Stimulated activated CD8-positive, alpha-beta memory T cell treated with anti-CD3 and anti-CD28 coated beads, Interleukin-15, amount 100 ng/mL, for 4 hours (primary cell): ENCODE measurements at regions not wholly inside any gene's neighbourhood (a gene's known extent, or its start where the extent isn't known, plus 50 kb on each side); places are given as distances from the start of the nearest gene placed in this dataset.

Source experiments
- DNase-seq, 2 donors: peaks; one replicate each; pipeline ENCODE4 v3.0.0-alpha.2; 2020; ENCODE audit warnings: low read depth in 2 of 2

DNA sequence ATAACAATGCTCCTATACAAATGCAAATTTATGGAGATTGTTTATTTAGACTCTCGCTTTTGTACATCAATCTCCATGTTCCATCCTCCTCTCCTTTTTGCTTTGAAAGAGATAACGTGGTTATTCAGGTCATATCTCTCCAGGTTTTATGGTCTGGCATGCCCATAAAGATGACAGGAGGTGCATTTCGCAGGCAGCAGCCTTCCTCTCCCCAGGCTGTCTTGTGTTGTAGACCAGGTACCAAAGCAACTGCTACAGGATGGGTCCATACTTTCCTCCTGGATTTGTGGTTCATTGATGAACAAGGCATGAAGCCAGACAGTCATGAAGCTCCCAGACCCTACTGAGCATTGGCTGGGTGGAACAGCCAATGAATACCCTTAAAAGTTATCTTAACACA is 400.2 kb upstream of the NPVF start:
- DNase-seq: no peak

GRCh38 chr7:25632616-25633015 is 404.3 kb upstream of the NPVF start:
- no peak for DNase-seq

DNA sequence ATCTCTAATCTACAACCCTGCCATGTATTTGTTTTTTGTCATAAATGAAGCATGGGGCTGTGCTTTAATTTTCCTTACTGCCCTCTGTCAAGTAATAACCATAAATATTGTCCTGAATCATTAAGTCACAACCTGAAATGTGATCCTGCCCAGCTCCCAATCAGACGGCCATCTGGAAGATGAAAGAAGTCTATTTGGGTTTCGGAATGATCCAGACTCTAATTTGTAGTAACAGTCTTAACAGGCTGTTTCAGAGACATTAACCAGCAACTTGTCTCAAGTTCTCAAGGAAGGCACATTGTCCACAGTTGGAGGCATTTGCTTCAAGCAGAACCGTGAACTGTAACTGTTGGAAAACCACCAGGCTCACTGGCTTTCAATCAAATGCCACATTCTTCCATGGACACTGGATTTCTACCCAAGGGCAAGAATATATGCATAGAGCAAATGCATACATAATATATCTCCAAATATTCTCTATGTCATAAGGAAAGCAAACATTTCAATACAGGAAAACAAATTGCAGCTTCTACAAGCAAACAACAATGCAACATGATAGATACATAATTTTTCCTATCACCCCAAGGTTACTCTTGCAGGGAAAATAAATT is 405.2 kb upstream of the NPVF start:
- no peak for DNase-seq

GRCh38 chr7:25636168-25636567 is 407.9 kb upstream of the NPVF start:
- DNase-seq: no peak

GRCh38 chr7:25636871-25637283 is 408.6 kb upstream of the NPVF start:
- no peak for DNase-seq

DNA sequence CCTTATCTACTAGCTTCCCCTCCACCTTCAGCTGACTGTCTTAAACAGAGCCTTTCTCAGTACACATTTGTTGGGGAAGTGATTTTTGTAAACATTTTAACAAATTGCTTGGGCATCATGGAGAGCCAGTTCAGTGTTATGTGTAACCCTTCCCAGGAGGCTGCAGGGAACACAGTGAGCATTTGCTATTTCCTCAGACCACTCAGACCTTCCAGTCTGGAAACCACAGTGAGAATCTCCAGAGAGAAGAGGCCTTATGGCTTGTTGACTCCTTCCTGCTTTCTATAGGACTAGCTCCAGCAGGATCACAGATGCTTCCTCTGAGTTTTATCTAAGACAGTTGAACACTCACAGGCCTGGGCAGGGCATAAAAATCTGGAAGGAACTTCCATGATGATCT is 409.8 kb upstream of the NPVF start:
- DNase-seq: no peak

GRCh38 chr7:25638590-25639244 is 410.4 kb upstream of the NPVF start:
- DNase-seq: no peak

DNA sequence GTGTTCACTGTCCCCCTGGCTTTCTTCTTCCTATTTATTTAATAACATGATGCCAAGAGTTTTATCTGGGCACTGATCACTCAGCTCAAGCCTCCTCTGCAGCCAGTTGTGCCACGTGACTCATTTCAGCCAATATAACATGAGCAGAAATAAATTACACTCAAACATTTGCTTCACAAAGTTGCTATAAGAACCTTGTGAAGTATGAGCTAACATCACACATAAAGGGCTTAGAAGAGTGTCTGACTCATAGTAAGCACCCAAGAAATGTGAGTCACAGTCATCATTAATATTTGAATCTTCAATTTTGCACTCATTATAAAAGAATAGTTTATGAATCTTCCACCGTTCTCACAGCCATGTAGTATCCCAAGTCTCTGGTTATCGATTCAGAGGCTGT is 414.6 kb upstream of the NPVF start:
- no peak for DNase-seq

- no peak for DNase-seq
Observed at GRCh38 chr7:25643286-25643685, 415.0 kb upstream of the NPVF start.

DNA sequence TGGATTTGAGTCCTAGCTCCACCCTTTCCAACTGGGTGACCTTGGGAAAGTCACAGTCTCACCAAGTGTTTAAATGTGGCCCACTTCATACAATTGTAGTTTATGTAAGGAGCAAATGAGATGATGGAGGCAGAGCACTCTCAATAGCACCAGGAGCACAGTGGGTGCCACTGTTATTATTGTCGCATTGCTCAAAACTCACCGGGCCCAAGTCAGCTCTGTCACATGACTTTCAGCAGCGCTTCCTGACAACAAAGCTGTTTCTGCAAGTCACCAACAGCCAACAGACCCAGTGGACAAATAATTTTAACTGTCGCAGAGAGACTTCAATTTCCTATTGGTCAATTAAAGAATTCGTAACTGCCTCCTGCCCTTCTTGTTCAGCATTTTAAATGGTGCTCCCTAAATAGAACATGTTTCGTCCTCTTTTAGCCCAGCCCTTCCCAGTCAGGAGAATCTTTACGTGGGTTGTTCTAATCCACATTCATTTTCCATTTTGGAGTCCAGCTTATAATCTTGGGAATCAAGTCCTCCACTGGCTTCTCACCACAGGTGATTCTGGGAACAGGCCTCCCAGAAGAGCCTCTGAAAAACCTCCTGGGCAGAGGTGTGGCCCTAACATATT is 415.6 kb upstream of the NPVF start:
- DNase-seq: no peak

DNA sequence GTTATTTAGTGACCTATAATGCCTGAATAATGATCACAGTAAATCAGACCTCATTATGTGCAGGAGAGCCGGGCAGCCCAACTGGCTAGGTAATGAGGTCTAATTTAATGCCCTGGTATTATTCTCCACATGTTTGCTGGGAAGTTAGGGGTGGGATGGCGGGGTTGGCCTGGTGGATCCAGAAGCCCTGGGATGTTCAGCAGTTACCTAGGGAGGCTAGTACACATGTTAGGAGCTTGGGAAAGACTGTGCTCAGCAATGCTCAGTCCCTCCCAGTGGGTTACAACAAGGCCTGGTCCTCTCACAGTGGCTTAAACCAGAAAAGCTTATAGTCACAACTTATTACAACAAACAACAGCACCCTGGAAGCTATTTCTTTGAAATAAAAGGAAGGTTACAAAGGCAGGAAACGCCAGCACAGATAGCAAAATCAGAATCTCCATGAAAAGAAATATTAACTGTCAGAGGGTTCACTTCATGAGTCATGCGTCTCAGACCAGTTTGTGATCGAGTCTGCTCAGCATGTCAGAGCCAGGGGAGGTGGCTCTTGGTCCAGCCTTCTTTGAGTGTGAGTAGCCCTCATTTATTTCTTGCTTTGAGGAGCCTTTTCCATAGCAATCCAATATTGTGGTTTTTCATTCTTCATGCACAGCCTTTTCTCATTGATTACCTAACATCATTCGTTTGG is 418.6 kb upstream of the NPVF start:
- no peak for DNase-seq

DNA sequence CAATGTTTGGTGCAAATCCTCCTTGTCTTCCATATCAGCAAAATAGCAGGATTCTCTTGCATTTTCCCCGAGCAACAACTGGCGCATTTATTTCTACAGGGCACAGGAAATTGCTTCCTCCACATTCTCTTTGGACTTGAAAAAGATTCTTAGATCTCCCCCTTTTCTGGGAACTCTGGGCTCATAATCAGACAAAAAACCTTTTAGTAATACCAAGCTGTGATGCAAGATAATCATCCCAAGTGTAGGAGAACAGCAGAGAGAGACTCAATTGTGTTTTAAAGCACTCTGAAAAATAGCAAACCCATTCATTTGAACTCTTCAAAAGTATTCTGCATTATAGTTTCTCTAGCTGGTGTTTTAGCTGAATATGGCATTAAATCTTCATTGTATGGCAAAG is 419.6 kb upstream of the NPVF start:
- DNase-seq: no peak

DNA sequence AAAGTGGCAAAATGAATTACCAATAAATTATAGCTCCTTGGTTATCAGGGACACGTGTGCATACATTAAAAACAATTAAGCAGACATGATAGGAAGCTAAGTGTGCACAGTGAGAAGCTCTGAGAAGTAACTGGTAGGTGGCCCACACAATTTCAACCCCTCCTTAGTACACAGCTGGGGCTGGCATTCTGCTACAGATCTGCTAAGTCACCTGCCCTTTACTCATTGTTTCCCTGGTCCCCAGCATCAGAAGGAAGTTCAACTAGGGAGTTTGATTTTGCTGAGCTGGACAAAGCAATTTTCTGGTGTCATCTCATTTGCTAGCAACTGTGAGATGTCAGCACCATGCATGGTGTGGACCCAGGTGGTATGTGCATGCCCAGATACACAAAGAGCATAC is 424.1 kb upstream of the NPVF start:
- no peak for DNase-seq

DNA sequence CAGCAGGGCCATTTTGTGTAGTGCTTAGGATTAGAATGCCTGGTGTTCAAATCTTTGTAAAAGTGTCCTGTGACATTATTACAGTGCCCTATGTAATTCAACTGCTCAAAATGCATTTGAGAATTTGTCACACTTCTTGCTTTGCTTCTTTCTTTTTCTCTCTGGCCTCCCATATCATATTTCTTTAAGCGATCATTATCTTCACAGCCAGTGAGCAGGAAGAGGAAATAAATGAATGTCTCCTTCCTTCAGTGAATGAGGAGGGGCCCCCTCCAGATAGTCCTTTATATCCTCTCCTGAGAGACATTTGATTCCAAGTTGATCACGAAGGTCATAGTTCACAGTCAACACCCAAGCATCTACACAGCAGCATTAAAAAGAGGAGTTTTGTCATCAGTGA is 425.1 kb upstream of the NPVF start:
- DNase-seq: no peak

DNA sequence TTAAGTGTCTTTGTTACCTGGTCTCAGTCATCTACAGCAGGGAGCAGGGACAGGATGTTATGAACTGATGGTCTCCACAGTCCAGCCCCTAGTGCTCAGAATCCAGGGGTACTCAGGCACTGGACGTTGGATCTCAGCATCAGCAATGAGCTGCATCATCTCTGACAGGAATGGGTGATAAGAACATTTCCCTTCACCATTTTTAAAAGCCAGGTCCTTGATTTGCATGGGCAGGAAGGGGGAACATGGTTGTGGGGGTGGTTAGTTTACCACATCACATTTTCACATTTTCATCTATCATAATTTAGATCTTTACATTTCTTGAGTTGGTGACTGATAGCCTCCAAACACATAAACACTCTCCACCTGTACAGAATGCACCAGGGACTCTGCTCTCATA is 427.8 kb upstream of the NPVF start:
- DNase-seq: no peak

DNA sequence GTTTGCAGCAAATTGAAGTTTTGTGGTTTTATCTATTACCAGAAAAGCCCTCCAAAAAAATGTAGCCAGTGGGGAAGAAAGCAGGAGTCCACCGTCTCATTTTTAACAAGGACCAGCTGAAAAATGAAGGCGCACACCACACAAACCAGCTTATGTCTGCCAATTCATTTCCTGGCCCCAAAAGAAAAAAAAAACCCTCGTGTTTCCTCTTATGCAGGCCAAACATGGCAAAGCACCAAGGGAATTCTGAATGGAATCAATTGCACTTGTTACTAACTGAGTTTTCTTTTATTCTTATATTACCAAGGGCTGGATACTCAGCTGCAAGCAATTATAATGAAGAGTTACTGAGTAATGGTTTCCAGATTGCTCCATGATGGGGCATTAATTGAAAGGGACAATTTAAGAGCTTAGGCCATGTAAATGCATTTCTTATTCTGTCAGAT is 428.3 kb upstream of the NPVF start:
- DNase-seq: no peak

- no peak for DNase-seq
Observed at GRCh38 chr7:25658375-25658774, 430.1 kb upstream of the NPVF start.

- DNase-seq: no peak
Observed at GRCh38 chr7:25659841-25660240, 431.6 kb upstream of the NPVF start.

- DNase-seq: no peak
Observed at GRCh38 chr7:25662841-25663800, 434.8 kb upstream of the NPVF start.

- DNase-seq: no peak
Observed at GRCh38 chr7:25663877-25664276, 435.6 kb upstream of the NPVF start.

DNA sequence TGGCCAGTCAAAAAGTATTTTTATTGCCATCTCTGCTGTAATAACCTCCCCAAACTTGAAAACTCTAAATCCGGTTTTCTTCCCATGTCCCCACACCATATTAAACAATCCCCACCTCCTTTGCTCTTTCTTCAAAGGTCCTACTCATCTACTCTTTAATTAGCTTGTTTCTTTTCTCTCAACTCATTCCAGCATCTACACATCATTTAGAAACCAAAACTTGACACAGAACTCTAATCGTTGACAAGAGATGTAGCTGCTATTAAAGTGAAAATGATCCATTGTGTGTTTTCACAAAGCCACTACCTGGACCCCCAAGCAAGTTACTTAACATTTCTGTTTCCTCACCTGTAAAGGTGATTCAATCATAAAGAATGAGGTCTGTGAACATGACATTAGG is 436.3 kb upstream of the NPVF start:
- no peak for DNase-seq

- DNase-seq: no peak
Observed at GRCh38 chr7:25665374-25665773, 437.1 kb upstream of the NPVF start.
